Testis (tissue), 2 donors: ENCODE measurements at regions not wholly inside any gene's neighbourhood (a gene's known extent, or its start where the extent isn't known, plus 50 kb on each side); places are given as distances from the start of the nearest gene placed in this dataset.

Source experiments
- POLR2A ChIP-seq: fragments of 450-650 bp; IDR thresholded peaks from one replicate; pipeline ENCODE4 v1.6.1; 2017; ENCODE audit warnings: antibody characterized with exemption, mild to moderate bottlenecking, moderate library complexity
- TF ChIP-seq, protein P1 (sequence below), 3 experiments: fragments of 450-650 bp in 2 of 3; fragments of 200-600 bp in 1 of 3; sonication (generic) in 1 of 3; IDR thresholded peaks; one replicate each; pipeline ENCODE4 v1.5.1; 2016 to 2019; ENCODE audit warnings: antibody characterized with exemption in 3 of 3, mild to moderate bottlenecking in 2 of 3, moderate library complexity in 1 of 3

GRCh38 chr1:57599236-57599994 lies 175.6 kb upstream of the DAB1 start:
- TF ChIP-seq POLR2A = no peak
- TF ChIP-seq, protein P1, sequence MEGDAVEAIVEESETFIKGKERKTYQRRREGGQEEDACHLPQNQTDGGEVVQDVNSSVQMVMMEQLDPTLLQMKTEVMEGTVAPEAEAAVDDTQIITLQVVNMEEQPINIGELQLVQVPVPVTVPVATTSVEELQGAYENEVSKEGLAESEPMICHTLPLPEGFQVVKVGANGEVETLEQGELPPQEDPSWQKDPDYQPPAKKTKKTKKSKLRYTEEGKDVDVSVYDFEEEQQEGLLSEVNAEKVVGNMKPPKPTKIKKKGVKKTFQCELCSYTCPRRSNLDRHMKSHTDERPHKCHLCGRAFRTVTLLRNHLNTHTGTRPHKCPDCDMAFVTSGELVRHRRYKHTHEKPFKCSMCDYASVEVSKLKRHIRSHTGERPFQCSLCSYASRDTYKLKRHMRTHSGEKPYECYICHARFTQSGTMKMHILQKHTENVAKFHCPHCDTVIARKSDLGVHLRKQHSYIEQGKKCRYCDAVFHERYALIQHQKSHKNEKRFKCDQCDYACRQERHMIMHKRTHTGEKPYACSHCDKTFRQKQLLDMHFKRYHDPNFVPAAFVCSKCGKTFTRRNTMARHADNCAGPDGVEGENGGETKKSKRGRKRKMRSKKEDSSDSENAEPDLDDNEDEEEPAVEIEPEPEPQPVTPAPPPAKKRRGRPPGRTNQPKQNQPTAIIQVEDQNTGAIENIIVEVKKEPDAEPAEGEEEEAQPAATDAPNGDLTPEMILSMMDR (IDR thresholded peaks at IDR 0.05) = no peak
